DMS114 treated with DMSO at 0.1 percent for 48 hours (cell line): ENCODE measurements at regions not wholly inside any gene's neighbourhood (a gene's known extent, or its start where the extent isn't known, plus 50 kb on each side); places are given as distances from the start of the nearest gene placed in this dataset.
"Not testable (repeated sequence)": the region's sequence is repeated elsewhere in the genome, so short reads cannot be mapped to it uniquely, and the experiment has no call there.

Experiments used
- DNase-seq: peaks from one replicate; lab custom pipeline; 2025; ENCODE audit not compliant: unreplicated experiment; lab: John Stamatoyannopoulos, UW

GRCh38 chr22:49698616-49699015 is 129.1 kb downstream of the BRD1 start:
- not testable (repeated sequence) for DNase-seq

GRCh38 chr22:49697047-49697446 is 130.6 kb downstream of the BRD1 start:
- DNase-seq, result no peak

- no peak for DNase-seq
Observed at GRCh38 chr22:49694462-49695260, 133.0 kb downstream of the BRD1 start.

- DNase-seq, result no peak
Observed at GRCh38 chr22:49693848-49694247, 133.8 kb downstream of the BRD1 start.

- no peak for DNase-seq
Observed at GRCh38 chr22:49693416-49693815, 134.3 kb downstream of the BRD1 start.

DNA sequence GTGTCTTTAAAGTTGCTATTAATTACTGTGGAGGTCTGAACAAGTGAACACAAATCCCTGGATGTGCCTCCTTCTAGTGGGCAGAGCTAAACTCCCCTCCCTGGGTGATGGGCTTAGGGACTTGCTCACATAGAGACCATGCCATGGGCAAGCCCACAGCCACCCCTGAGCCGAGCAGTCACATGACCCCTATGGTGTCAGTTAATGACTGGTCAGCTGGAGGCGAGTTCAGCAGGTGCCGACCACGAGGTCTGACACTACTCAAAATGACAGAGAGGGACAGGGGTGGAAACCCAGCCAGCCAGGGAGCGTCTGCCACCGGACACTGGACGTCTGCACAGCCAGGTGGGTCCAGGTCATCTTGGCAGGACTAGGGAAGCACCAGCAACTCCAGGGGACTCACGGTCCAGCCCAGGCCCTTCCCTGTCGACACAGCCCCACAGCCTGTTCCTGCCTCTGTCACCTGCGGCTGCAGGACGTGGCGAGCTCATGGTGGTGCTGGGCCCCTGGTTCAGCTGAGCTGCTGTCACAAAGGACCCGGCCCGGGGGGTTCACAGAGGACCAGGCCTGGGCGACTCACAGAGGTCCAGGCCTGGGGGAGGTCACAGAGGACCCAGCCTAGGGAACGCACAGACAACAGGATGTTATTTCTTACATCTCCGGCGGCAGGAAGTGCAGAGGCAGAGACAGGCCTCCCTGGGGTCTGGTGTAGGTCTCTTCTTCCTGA is 135.0 kb downstream of the BRD1 start:
- DNase-seq, result no peak

DNA sequence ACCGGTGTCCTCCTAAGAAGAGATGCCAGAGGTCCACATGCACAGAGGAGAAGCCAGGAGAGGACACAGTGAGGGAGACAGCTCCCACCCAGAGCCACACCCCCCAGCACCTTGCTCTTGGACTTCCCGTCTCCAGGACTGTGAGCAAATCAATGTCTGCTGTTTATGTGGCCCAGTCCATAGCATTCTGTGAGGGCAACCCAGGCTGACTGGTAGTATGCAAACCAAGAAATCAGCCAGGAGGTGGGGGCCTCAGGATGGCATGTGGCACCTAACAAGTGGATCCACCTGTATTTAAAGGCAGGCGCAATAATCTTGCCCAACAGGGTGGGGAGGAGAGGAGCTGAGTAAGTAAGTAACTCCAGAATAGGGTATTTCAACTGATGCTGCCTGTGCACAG is 136.4 kb downstream of the BRD1 start:
- DNase-seq, result no peak

DNA sequence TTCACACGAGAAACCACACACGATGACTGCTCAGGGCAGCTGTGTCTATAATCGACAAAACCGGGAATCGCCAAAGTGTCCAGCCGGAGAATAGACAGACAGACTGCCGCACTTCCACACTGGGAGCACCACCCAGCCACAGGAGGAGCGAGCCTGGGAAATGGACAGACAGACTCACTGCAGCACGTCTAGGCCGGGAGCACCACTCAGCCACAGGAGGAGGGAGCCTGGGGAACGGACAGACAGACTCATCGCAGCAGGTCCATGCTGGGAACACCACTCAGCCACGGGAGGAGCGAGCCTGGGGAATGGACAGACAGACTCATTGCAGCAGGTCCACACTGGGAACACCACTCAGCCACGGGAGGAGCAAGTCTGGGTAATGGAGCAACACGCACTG is 137.2 kb downstream of the BRD1 start:
- DNase-seq, result no peak

GRCh38 chr22:49689858-49690257 is 137.8 kb downstream of the BRD1 start:
- DNase-seq, result no peak

GRCh38 chr22:49689255-49689770 is 138.4 kb downstream of the BRD1 start:
- no peak for DNase-seq

GRCh38 chr22:49688516-49689254 is 139.0 kb downstream of the BRD1 start:
- DNase-seq, result no peak

DNA sequence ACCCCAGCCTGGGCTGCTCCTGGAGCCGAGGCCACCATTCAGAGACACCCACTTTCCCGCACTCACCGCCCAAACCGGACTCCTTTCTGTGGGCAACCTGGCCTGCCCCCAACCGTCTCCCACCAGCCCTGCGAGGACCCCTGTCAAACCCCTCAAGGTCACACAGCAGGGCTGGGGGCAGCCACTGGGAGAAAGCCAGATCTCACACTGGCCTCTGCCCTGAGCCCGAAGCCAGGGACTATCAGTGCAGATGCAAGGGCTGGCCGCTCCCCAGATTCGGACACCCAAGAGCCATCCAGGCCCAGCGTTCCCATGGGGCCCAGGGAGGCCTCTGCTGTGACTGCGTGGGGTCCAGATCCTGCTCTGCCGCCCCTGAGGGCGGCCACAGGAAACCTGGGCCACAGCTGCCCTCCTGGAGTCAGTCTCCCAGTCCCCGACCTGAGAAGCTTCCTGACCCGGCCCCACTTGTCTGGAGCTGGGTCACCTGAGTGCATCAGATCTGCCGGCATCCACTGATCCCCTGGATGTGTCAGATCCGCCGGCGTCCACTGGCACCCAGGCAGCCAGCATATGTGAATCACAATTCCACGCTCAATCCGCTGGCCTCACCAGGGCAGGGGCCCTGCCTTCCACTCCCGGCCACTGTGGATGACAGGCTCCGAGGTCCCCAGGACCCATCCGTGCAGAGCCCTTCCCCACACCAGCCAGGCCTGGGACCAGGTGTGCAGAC is 139.7 kb downstream of the BRD1 start:
- DNase-seq, result no peak

DNA sequence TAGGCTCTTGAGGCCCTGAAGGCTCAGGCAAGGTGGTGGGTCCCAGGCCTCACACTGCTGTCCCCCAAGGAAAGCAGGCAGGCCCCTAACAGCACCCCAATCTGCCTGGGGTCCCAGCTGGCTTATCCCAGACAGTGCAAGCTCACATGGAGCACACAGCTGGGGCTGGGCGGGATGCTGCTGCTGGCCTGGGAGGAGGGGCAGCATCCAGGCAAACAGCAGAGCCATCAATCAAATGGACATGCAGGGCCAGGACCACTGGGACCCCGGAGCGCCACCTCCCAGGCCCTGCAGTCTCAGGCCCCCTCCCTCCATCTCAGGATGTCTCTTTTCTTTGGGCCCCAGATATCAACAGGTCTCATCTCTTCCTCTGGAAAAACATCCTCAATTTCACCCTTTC is 140.3 kb downstream of the BRD1 start:
- DNase-seq, result no peak

DNA sequence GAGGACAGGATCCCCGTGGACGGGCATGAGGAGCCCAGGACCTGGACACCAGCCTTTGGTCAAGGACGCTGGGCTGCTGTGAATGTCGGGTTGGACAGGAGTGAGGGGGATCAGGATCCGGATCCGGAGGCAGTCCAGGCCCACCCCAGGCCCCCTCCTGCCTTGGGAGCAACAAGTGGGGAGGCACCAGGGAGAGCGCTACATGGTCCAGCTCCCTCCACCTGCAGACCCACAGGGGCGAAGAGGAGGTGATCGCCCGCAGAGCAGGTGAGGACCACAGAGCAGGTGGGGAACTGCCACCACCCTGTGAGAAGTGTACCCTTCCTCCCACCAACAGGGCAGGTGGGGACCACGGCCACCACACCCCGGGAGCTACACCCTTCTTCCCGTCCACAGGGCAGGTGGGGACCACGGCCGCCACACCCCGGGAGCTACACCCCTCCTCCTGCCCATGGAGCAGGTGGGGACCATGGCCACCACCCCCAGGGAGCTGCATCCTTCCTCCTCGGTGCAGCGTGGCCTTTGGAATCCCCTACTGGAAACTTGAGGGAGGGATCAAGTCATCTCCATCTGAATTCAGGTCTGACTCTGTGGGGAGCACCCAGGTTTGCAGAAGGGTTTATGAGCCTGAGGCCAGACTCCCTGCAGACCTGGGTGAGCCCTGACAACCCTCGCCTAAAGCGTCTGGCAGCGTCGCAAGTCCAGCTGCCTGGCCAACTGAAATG is 141.0 kb downstream of the BRD1 start:
- no peak for DNase-seq

GRCh38 chr22:49685686-49686085 is 142.0 kb downstream of the BRD1 start:
- no peak for DNase-seq

DNA sequence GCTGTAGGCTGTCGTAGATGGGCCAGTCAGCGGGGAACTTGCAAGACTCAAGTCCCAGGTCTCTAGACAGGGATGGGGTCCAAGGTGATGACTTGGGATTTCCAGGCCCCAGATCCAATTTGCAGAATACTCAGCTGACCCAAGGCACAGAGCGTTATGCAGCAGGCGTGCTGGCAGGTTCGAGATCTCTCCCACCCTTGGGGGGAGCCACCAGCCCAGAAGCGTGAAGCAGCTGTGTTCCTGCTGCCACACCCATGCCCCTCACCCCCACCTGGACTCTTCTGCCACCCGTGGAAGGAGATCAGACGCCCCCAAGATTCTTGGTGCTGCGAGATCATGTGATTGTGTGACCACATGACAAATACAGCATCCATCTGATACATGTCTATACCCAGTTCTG is 142.6 kb downstream of the BRD1 start:
- DNase-seq, result no peak

DNA sequence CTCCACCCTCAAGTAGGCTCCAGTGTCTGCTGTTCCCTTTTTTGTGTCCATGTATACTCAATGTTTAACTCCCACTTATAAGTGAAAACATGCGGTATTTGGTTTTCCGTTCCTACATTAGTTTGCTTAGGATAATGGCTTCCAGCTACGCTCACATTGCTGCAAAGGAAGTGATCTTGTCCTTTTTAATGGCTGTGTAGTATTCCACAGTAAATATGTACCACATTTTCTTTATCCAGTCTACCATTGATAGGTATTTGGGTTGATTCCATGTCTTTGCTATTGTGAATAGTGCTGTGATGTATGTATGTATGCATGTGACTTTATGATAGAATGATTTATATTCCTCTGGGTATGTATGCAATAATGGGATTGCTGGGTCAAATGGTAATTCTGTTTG is 144.6 kb downstream of the BRD1 start:
- no peak for DNase-seq

GRCh38 chr22:49680819-49681218 is 146.9 kb downstream of the BRD1 start:
- DNase-seq, result not testable (repeated sequence)

DNA sequence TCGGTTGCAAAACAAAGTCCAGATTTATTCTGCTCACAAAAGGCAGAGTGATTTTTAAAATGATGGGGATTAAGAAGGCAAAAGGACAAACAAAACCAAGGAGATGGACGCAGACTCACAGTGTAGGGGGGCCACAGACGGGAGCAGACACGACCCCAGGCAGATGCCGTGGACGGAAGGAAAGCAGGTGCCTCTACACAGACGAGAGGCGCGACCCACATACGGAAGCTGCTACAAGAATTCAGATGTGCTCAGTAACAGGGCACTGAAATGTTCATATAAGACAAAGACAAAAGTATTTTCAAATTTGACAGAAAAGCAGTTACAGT is 148.9 kb downstream of the BRD1 start:
- DNase-seq, result no peak

- DNase-seq, result no peak
Observed at GRCh38 chr22:49678137-49678841, 149.4 kb downstream of the BRD1 start.
